EH (cell line): ENCODE measurements at regions not wholly inside any gene's neighbourhood (a gene's known extent, or its start where the extent isn't known, plus 50 kb on each side); places are given as distances from the start of the nearest gene placed in this dataset.
"Not testable (repeated sequence)": the region's sequence is repeated elsewhere in the genome, so short reads cannot be mapped to it uniquely, and the experiment has no call there.

Experiments used
- DNase-seq: peaks from one replicate; pipeline ENCODE4 v3.0.0-alpha.2; 2015; ENCODE audit warnings: low read depth

GRCh38 chr5:110306650-110307049 is 419.8 kb downstream of the TMEM232 start:
- no peak for DNase-seq

- no peak for DNase-seq
These were observed 417.2 kb downstream of the TMEM232 start for GRCh38 chr5:110309222-110309621.

GRCh38 chr5:110316566-110316965 is 409.9 kb downstream of the TMEM232 start:
- DNase-seq, result not testable (repeated sequence)

GRCh38 chr5:110321117-110321516 is 405.4 kb downstream of the TMEM232 start:
- no peak for DNase-seq

- no peak for DNase-seq
These were observed 403.1 kb downstream of the TMEM232 start for GRCh38 chr5:110323357-110323756.

- DNase-seq, result no peak
These were observed 402.6 kb downstream of the TMEM232 start for GRCh38 chr5:110323832-110324231.

GRCh38 chr5:110324876-110325275 is 401.6 kb downstream of the TMEM232 start:
- no peak for DNase-seq

- no peak for DNase-seq
These were observed 396.4 kb downstream of the TMEM232 start for GRCh38 chr5:110329955-110330525.

GRCh38 chr5:110333384-110333783 is 393.1 kb downstream of the TMEM232 start:
- no peak for DNase-seq

GRCh38 chr5:110335361-110336066 is 391.0 kb downstream of the TMEM232 start:
- peak; percentile 59 for DNase-seq

GRCh38 chr5:110338341-110339083 is 388.0 kb downstream of the TMEM232 start:
- no peak for DNase-seq

GRCh38 chr5:110339399-110339798 is 387.1 kb downstream of the TMEM232 start:
- no peak for DNase-seq

GRCh38 chr5:110341836-110342235 is 384.6 kb downstream of the TMEM232 start:
- no peak for DNase-seq

GRCh38 chr5:110342683-110343082 is 383.8 kb downstream of the TMEM232 start:
- no peak for DNase-seq

GRCh38 chr5:110343616-110344015 is 382.9 kb downstream of the TMEM232 start:
- no peak for DNase-seq

GRCh38 chr5:110345623-110346022 is 380.8 kb downstream of the TMEM232 start:
- DNase-seq, result no peak

- no peak for DNase-seq
These were observed 379.5 kb downstream of the TMEM232 start for GRCh38 chr5:110346893-110347358.

GRCh38 chr5:110347781-110348180 is 378.7 kb downstream of the TMEM232 start:
- no peak for DNase-seq

- DNase-seq, result no peak
These were observed 375.0 kb downstream of the TMEM232 start for GRCh38 chr5:110351430-110351829.

GRCh38 chr5:110354311-110354710 is 372.2 kb downstream of the TMEM232 start:
- no peak for DNase-seq

GRCh38 chr5:110354915-110355644 is 371.4 kb downstream of the TMEM232 start:
- DNase-seq, result no peak

- no peak for DNase-seq
These were observed 369.8 kb downstream of the TMEM232 start for GRCh38 chr5:110356677-110357076.
